NCI-H2227 (cell line): ENCODE measurements at regions not wholly inside any gene's neighbourhood (a gene's known extent, or its start where the extent isn't known, plus 50 kb on each side); places are given as distances from the start of the nearest gene placed in this dataset.

Experiments
- DNase-seq: peaks from one replicate; lab custom pipeline; 2025; ENCODE audit not compliant: unreplicated experiment; lab: John Stamatoyannopoulos, UW

GRCh38 chr3:43155464-43156121 is 49.7 kb upstream of the POMGNT2 start:
- DNase-seq: no peak
